H9 (cell line): ENCODE measurements at regions not wholly inside any gene's neighbourhood (a gene's known extent, or its start where the extent isn't known, plus 50 kb on each side); places are given as distances from the start of the nearest gene placed in this dataset.

Source experiments
- DNase-seq: peaks from one replicate; pipeline ENCODE4 v3.0.0-alpha.2; 2017
- H2AFZ ChIP-seq: one replicate; pipeline ENCODE4 v1.6.1; 2013; ENCODE audit warnings: mild to moderate bottlenecking, low read length, control low read depth, moderate library complexity
- H2AK5ac ChIP-seq: 2 replicates; pipeline ENCODE4 v1.6.1; 2013; ENCODE audit warnings: low read length, control low read depth, mixed read lengths; ENCODE audit not compliant: insufficient read length
- H2BK120ac ChIP-seq: one replicate; pipeline ENCODE4 v1.6.1; 2013; ENCODE audit warnings: low read depth, mild to moderate bottlenecking, low read length, control low read depth, inconsistent platforms; ENCODE audit not compliant: poor library complexity, severe bottlenecking
- H2BK12ac ChIP-seq: 2 replicates; pipeline ENCODE4 v1.6.1; 2013; ENCODE audit warnings: low read length, control low read depth, mixed read lengths, low read depth; ENCODE audit not compliant: insufficient read length
- H2BK15ac ChIP-seq: 2 replicates; pipeline ENCODE4 v1.6.1; 2013; ENCODE audit warnings: low read depth, low read length, control low read depth
- H2BK20ac ChIP-seq: one replicate; pipeline ENCODE4 v1.6.1; 2013; ENCODE audit warnings: low read depth, mild to moderate bottlenecking, low read length, control low read depth, inconsistent platforms; ENCODE audit not compliant: poor library complexity, severe bottlenecking
- H2BK5ac ChIP-seq: 2 replicates; pipeline ENCODE4 v1.6.1; 2013; ENCODE audit warnings: low read length, control low read depth, mixed read lengths; ENCODE audit not compliant: insufficient read length
- H3K14ac ChIP-seq: 2 replicates; pipeline ENCODE4 v1.6.1; 2013; ENCODE audit warnings: low read length, control low read depth; ENCODE audit not compliant: insufficient read depth
- H3K18ac ChIP-seq: 2 replicates; pipeline ENCODE4 v1.6.1; 2013; ENCODE audit warnings: low read depth, mild to moderate bottlenecking, mixed read lengths, low read length, control low read depth; ENCODE audit not compliant: insufficient read length
- H3K23ac ChIP-seq: 2 replicates; pipeline ENCODE4 v1.6.1; 2013; ENCODE audit warnings: low read length, control low read depth, mixed read lengths, low read depth; ENCODE audit not compliant: insufficient read length
- H3K23me2 ChIP-seq: 2 replicates; pipeline ENCODE4 v1.6.1; 2013; ENCODE audit warnings: low read depth, mild to moderate bottlenecking, mixed read lengths, low read length, control low read depth; ENCODE audit not compliant: insufficient read length, poor library complexity, severe bottlenecking
- H3K27ac ChIP-seq: 2 replicates; pipeline ENCODE4 v1.5.1; 2013; ENCODE audit warnings: low read length, control low read depth, mixed read lengths, low read depth; ENCODE audit not compliant: insufficient read length
- H3K27me3 ChIP-seq: 2 replicates; pipeline ENCODE4 v1.6.1; 2013; ENCODE audit warnings: low read length, control low read depth, inconsistent platforms; ENCODE audit not compliant: insufficient read depth
- H3K4ac ChIP-seq: 2 replicates; pipeline ENCODE4 v1.6.1; 2013; ENCODE audit warnings: low read depth, mild to moderate bottlenecking, control low read depth, inconsistent platforms, low read length, moderate library complexity
- H3K4me1 ChIP-seq: 2 replicates; pipeline ENCODE4 v1.6.1; 2013; ENCODE audit warnings: low read length, control low read depth, inconsistent platforms; ENCODE audit not compliant: insufficient read depth
- H3K4me2 ChIP-seq: 2 replicates; pipeline ENCODE4 v1.6.1; 2013; ENCODE audit warnings: low read length, control low read depth, mixed read lengths; ENCODE audit not compliant: insufficient read length, insufficient read depth
- H3K56ac ChIP-seq: 2 replicates; pipeline ENCODE4 v1.6.1; 2013; ENCODE audit warnings: low read depth, mild to moderate bottlenecking, mixed read lengths, low read length, control low read depth; ENCODE audit not compliant: insufficient read length
- H3K79me1 ChIP-seq: 2 replicates; pipeline ENCODE4 v1.6.1; 2013; ENCODE audit warnings: low read depth, mild to moderate bottlenecking, moderate library complexity, low read length, control low read depth, inconsistent platforms; ENCODE audit not compliant: insufficient read depth, poor library complexity, severe bottlenecking
- H3K79me2 ChIP-seq: 2 replicates; pipeline ENCODE4 v1.6.1; 2013; ENCODE audit warnings: low read length, control low read depth, inconsistent platforms; ENCODE audit not compliant: insufficient read depth
- H3K9ac ChIP-seq: 2 replicates; pipeline ENCODE4 v1.6.1; 2013; ENCODE audit warnings: low read length, control low read depth, mixed read lengths; ENCODE audit not compliant: insufficient read length; ENCODE audit errors: extremely low read depth
- H3K9me3 ChIP-seq: one replicate; pipeline ENCODE4 v1.6.1; 2013; ENCODE audit warnings: low read depth, low read length, inconsistent platforms; ENCODE audit not compliant: control insufficient read depth
- H3T11ph ChIP-seq: one replicate; pipeline ENCODE4 v1.6.1; 2013; ENCODE audit warnings: mild to moderate bottlenecking, low read length, control low read depth, inconsistent platforms
- H4K20me1 ChIP-seq: one replicate; pipeline ENCODE4 v1.6.1; 2013; ENCODE audit not compliant: control insufficient read depth, insufficient read length, insufficient read depth
- H4K5ac ChIP-seq: 2 replicates; pipeline ENCODE4 v1.6.1; 2013; ENCODE audit warnings: low read depth, mild to moderate bottlenecking, mixed read lengths, low read length, control low read depth; ENCODE audit not compliant: insufficient read length
- H4K8ac ChIP-seq: replicated peaks from 2 replicates; pipeline ENCODE4 v1.6.1; 2013; ENCODE audit warnings: low read length, control low read depth, mixed read lengths, low read depth; ENCODE audit not compliant: insufficient read length
- H4K91ac ChIP-seq: 2 replicates; pipeline ENCODE4 v1.6.1; 2013; ENCODE audit warnings: low read depth, mild to moderate bottlenecking, moderate library complexity, mixed read lengths, low read length, control low read depth; ENCODE audit not compliant: insufficient read length
- H3K27ac Mint-ChIP-seq, 3 experiments: 2 replicates in 2 of 3; 3 replicates in 1 of 3; pipeline ENCODE4 v1.8.0; 2020 to 2021; ENCODE audit warnings: mixed read lengths in 3 of 3, mild to moderate bottlenecking in 1 of 3, moderate library complexity in 1 of 3
- H3K27me3 Mint-ChIP-seq: 2 replicates; pipeline ENCODE4 v1.8.0; 2021; ENCODE audit warnings: low read depth, mild to moderate bottlenecking, moderate library complexity, mixed read lengths
- H3K36me3 Mint-ChIP-seq, 3 experiments: 2 replicates in 2 of 3; 3 replicates in 1 of 3; pipeline ENCODE4 v1.8.0; 2020 to 2021; ENCODE audit warnings: low read depth in 3 of 3, mixed read lengths in 3 of 3; ENCODE audit not compliant: insufficient read depth in 1 of 3
- H3K4me1 Mint-ChIP-seq, 2 experiments: 2 replicates each; pipeline ENCODE4 v1.8.0; 2020; ENCODE audit warnings: mixed read lengths in 2 of 2
- H3K4me3 Mint-ChIP-seq, 2 experiments: 2 replicates in 1 of 2; 3 replicates in 1 of 2; pipeline ENCODE4 v1.8.0; 2020 to 2021; ENCODE audit warnings: mild to moderate bottlenecking in 2 of 2, mixed read lengths in 2 of 2, moderate library complexity in 1 of 2
- H3K9me3 Mint-ChIP-seq, 2 experiments: 2 replicates in 1 of 2; 3 replicates in 1 of 2; pipeline ENCODE4 v1.8.0; 2020; ENCODE audit warnings: mild to moderate bottlenecking in 2 of 2, mixed read lengths in 2 of 2, moderate library complexity in 1 of 2
- WGBS: extraction: QIAGEN DNeasy Blood & Tissue Kit; methylation state at CpG from one replicate; pipeline ENCODE4 v1.1.7; 2013; ENCODE audit warnings: missing lambda C conversion rate, low lambda C conversion rate, mixed read lengths; ENCODE audit not compliant: insufficient read length; ENCODE audit errors: extremely low coverage; 5-methylcytosine and 5-hydroxymethylcytosine counted together
- TF ChIP-seq, protein P1 (sequence below): fragments of 200-600 bp; sonication (generic); conservative IDR thresholded peaks from 3 replicates; pipeline ENCODE4 v1.8.0; 2021; ENCODE audit warnings: antibody characterized with exemption, mild to moderate bottlenecking

DNA sequence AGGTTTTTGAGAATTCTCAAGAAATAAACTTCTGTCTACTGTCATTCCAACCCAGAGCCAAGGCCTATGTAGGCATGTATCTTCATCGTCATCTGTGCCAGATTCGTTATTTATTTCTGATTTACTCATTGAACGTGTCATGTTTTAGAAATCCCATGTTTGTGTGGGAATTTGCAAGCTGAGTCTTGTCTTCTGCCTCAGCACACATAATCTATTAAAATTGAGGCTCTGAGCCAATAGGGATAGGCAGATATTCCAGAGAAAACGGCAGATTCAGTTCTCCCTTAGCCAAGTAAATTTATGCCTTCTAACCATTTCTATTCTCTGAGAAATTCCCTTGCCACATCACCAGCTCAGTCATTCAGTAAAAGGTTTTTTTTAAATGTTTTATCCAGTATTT, 444.6 kb downstream of the REEP3 start:
- H3K4ac ChIP-seq, result no peak overlapping the region
- H3K23ac ChIP-seq, result no peak overlapping the region
- Mint-ChIP-seq H3K4me3 (no peak overlapping the region), H3K4me1 (no peaks in the 10 kb centered on the region), H3K27me3 (no peaks in the 10 kb centered on the region; the same call in 1 of the 2 replicates), H3K27ac (no peak overlapping the region), H3K9me3 (peaks cover 5% of the 10 kb centered on the region in 2 experiments; a peak in 3 of 5 replicates), H3K36me3 (peaks cover 0 to 7% (median 0%) of the 10 kb centered on the region in 3 experiments; a peak in 3 of 7 replicates)
- no peak overlapping the region for H3T11ph ChIP-seq
- no peak overlapping the region for H3K56ac ChIP-seq
- H3K23me2 ChIP-seq, result no peaks in the 10 kb centered on the region
- no peak overlapping the region for H2BK5ac ChIP-seq
- H3K79me2 ChIP-seq, result no peaks in the 10 kb centered on the region
- no peak overlapping the region for H4K8ac ChIP-seq
- H4K20me1 ChIP-seq, result no peaks in the 10 kb centered on the region
- no peak overlapping the region for H3K14ac ChIP-seq
- no peak overlapping the region for H3K9ac ChIP-seq
- H3K9me3 ChIP-seq, result no peaks in the 10 kb centered on the region
- H2AK5ac ChIP-seq, result no peak overlapping the region
- H2AFZ ChIP-seq, result no peak overlapping the region
- no peak overlapping the region for H2BK120ac ChIP-seq
- no peak overlapping the region for H2BK12ac ChIP-seq
- H3K27me3 ChIP-seq, result no peaks in the 10 kb centered on the region
- H3K4me2 ChIP-seq, result no peak overlapping the region
- no peak overlapping the region for H2BK20ac ChIP-seq
- WGBS, result no CpG with 5 or more reads among the region's 4 CpGs
- H4K91ac ChIP-seq, result no peak overlapping the region
- no peak overlapping the region for H2BK15ac ChIP-seq
- TF ChIP-seq, protein P1, sequence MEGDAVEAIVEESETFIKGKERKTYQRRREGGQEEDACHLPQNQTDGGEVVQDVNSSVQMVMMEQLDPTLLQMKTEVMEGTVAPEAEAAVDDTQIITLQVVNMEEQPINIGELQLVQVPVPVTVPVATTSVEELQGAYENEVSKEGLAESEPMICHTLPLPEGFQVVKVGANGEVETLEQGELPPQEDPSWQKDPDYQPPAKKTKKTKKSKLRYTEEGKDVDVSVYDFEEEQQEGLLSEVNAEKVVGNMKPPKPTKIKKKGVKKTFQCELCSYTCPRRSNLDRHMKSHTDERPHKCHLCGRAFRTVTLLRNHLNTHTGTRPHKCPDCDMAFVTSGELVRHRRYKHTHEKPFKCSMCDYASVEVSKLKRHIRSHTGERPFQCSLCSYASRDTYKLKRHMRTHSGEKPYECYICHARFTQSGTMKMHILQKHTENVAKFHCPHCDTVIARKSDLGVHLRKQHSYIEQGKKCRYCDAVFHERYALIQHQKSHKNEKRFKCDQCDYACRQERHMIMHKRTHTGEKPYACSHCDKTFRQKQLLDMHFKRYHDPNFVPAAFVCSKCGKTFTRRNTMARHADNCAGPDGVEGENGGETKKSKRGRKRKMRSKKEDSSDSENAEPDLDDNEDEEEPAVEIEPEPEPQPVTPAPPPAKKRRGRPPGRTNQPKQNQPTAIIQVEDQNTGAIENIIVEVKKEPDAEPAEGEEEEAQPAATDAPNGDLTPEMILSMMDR, result no peak
- H3K18ac ChIP-seq, result no peak overlapping the region
- no peak for DNase-seq
- H4K5ac ChIP-seq, result no peak overlapping the region
- no peaks in the 10 kb centered on the region for H3K79me1 ChIP-seq
- H3K27ac ChIP-seq, result no peak overlapping the region
- no peaks in the 10 kb centered on the region for H3K4me1 ChIP-seq
